Suppressor macrophage treated with lipopolysaccharide for 4 hours (primary cell): ENCODE measurements at regions not wholly inside any gene's neighbourhood (a gene's known extent, or its start where the extent isn't known, plus 50 kb on each side); places are given as distances from the start of the nearest gene placed in this dataset.

ENCODE experiments used
- DNase-seq: peaks from one replicate; pipeline ENCODE4 v3.0.0-alpha.2; 2020

DNA sequence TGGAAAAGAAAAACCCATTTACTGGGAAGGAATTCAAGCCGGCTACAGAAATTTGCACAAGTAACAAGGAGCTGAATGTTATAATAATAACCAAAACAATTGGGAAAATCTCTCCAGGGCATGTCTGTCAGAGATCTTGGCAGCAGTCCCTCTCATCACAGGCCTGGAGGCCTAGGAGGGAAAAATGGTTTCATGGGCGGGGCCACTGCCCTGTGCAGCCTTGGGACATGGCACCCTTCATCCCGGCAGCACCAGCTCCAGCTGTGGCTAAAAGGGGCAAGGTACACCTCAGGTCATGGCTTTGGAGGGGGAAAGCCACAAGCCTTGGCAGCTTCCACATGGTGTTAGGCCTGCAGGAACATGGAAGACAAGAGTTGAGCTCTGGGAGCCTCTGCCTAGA is 513.1 kb upstream of the CNKSR2 start:
- no peak for DNase-seq

DNA sequence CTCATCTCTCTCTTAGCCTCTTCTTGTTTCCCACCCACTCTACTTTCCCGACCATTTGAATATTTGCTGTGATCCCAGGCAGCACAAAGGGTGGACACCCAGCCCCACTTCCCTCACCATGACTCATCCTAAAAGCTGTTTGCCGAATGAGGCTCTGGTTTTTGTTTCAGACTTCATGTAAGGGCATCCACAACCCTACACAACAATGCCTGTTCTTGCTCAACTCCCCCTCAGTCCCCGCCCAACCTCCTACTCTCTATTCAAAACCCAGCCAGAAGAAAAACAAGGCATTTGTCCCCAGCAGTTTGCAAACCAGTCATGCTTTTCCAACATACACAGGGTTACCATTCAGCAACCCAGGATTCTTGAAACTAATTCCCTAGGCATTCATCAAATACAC is 516.5 kb upstream of the CNKSR2 start:
- no peak for DNase-seq

DNA sequence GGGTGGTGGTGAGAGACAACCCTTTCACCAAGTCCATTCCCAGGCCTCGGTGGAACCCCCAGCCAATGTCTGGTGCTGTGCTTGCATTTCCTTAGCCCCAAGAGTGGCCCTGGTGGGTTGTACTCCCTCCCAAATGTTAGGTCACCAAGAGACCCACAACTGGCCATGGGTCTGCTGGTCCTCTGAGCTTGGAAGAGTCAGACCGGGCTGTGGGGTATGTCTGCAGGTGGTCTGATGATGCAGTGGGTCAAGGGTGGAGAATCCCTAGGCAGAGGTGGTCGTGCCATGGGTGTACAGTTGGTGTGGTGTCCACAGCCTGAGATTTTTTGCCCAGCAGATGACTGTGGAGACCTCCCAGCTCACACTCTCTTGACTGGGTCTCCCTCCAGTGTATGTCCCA is 535.7 kb upstream of the CNKSR2 start:
- no peak for DNase-seq

DNA sequence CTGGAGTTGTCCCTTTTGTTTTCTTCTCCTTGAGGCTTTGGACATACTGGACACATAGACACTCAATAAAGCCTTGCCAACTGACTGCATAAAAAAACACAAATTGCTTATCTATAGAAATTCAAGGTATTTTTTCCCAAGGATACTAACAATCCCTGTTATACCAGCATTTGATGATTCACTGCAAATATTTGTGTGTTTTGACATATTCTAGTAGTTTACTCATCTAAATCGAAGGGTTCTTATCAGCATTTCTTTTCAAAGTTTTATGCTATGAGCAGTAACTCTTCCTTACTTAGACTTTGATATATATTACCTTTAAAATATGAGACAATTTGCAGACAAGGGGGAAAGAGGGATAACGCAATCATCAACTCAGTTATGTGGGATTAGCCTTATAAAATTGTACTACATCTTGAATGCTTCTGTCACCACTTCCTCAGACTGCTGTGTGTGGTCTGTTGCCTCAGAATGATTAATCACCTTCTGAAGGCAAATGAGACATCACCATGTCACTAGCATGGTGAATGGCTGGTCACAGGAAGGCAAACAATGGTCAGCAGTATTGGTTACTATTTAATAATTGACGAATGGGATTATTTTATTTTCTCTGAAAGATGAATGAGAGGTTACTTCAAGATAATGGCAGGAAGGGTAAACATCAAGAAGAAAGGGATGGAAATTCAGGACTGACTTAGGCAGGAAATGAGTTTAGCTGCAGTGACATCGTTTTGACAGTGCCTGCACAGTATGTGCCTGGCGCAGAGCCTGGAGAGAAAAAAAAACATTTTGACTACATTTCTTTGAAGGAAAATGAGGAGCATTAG is 544.3 kb upstream of the CNKSR2 start:
- DNase-seq: no peak

DNA sequence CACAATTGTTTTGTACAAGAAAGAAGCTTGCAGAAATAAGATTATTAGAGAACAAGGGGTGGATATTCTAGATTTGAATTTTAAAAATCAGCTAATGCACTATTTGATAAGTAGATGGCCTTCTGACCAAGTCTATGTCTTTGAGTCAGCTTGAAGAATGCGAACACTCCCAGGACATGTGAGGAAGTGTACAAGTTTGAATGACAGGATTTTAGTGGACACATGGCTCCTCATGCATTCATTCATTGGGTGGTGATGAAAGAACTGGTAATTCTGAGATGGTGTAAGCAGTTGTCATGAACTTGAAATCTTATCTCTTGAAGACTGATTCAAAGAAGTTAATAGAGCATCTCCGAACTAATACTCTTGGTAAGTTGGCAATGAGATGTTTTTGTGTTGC is 548.2 kb upstream of the CNKSR2 start:
- DNase-seq: no peak

DNA sequence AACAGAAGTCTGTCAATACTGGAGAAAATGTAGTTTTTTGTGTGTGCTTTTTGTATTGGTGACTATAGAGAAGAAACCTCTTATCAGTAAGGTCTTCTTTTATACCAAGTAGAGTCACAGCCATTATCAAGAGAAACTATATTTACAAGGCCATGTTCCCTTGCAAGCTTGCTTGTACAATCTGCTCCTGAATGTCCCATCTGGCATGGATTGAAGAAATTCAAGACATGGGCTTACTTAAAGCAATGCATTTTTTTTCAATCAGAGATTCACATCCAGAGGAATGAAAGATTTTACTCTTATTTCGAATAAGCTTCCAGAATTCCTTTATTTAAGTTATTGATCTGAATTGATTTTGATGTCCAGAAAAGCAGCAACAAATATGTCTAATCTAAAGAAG is 537.3 kb upstream of the RPS6KA3 start:
- DNase-seq: no peak

DNA sequence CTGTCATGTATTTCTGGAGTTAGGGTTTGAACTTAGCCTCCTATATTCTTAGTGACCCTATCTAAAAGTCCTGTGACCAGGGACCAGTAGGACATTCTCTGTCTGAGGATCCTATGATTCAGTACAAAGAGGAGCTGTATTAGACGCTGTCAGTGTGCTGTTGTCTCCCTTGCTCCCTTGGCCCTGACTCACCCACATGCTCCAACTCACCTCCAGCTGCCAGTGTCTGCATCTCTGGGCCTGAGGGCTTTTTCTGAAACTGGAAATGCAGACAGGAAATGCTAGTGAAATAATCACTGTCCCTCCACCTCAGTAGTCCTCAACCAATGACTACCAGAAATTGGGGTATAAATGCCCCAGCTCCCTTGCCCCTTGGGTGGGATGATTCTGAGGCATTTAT is 535.3 kb upstream of the RPS6KA3 start:
- DNase-seq: no peak

DNA sequence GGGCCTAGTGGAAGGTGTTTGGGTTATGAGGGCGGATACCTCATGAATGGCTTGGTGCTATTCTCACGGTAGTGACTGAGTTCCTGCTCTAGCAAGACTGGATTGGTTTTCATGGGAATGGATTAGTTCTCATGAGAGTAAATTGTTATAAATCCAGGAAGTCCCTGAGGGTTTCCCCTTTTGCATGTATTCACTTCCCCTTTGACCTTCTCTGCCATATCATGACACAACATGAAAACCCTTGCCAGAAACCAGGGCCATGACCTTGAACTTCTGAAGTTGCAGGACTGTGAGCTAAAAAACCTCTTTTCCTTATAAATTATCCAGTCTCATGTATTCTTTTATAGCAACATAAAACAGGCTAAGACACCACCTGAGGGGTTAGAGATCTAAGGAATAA is 529.7 kb upstream of the RPS6KA3 start:
- DNase-seq: peak; percentile 3

DNA sequence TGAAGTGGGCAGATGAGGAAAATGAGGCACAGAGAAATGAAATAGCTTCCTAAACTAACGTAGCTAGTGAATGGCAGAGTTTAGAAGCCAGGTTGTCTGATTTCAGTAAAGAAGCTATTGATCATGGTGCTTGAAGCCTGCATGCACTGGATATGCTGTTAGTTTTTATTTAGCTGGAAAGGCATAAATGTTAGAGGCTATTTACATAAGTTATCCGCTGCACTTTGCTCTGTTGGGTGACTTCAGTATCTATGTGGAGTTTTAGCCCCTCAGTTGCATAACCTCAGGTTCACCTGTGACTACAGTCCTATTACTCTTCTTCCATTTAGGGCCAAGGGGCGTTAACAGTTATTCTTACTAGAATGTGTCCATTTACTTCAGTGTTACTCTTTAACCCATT is 522.4 kb upstream of the RPS6KA3 start:
- no peak for DNase-seq

DNA sequence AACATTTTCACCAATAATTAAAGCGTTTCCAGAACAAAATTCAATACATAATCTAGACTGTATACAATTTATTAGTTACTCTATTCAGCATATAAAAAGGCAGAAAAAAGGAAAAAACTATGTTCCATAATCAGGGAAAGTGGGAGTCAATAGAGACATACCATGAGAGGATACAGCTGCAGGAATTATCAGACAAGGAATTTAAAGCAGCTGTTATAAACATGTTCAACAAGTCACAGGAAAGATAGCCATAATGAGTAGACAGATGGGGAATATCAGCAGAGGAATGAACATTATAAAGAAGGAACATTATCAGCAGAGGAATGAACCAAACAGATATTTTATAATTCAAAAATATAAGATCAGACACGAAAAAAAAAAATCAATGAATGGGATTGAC is 500.6 kb upstream of the RPS6KA3 start:
- DNase-seq: no peak

DNA sequence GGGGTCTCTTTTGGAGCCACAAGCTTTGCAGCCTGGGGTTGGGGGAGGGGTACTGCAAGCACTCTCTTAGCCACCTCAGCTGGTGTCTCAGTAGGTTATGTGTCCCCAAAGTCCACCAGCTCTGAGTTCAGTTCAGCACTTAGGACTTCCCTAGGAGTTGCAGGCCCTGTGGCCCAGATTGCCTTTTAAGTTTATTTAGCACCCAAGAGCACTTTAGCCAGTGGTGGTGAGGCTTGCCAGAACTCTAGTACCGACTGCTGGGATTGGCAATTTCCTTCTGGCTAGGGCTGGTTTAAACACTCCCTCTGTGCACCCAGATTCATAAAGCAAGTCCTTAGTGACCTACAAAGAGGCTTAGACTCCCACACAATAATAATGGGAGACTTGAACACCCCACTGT is 489.9 kb upstream of the RPS6KA3 start:
- no peak for DNase-seq

DNA sequence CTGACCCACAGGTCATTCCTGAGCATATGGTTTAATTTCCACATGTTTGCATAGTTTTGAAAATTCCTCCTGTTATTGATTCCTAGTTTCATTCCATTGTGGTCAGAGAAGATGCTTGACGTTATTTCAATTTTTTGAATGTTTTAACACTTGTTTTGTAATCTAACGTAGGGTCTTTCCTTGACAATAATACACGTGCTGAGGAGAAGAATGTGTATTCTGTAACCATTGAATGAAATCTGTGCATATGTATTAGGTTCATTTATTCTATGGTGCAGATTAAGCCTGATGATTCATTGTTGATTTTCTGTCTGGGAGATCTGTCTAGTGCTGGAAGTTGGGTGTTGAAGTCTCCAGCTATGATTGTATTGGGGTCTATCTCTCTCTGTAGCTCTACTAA is 486.4 kb upstream of the RPS6KA3 start:
- DNase-seq: no peak

DNA sequence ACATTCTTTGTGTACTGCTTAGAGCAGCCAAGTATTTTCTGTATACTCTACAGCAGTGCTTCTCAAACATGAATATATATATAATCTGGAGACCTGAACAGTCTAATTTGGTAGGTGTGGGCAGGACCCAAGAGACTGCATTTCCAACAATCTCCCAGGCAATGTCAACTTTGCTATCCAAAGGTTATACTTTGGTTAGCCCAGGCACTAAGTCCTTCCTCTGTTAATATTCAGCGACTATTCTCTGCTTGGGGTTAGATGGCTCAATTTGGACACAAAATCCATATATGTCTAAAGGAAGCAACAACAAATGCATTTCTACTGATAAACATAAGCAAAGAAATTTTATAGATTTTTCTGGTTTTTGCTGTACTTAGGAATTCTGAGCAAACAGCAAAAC is 480.0 kb upstream of the RPS6KA3 start:
- no peak for DNase-seq

DNA sequence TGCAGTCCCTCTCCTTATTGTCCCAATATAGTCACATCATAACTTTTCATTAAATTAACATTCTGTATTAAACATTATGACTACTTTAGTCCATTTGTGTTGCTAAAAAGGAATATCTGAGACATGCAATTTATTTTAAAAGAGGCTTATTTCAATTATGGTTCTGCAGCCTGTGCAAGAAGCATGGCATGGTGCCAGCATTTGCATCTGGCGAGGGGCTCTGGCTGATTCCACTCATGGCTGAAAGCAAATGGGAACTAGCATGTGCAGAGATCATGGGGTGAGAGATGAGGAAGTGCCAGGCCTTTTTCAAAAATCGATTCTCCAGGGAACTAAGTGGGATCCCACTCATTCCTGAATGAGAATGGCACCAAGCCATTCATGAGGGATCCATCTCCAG is 476.3 kb upstream of the RPS6KA3 start:
- no peak for DNase-seq

DNA sequence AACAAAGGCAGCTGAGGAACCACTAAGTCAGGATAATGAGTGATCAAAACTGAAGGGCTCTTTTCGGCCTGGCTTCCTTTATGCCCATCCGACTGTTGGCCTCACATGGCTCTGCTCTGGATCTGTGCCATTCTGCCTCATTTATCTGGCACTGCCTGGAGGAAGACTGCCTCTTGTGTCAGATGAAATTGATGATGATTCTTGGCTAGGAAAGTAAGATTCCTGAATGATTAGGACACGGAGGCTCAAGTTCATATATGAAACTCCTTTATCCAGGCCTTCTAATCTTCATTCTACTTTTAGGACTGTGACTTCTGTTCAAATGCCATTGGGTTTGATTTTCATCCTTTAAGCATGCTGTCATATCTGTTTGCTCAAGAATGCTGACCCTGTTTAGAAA is 475.4 kb upstream of the RPS6KA3 start:
- DNase-seq: no peak

DNA sequence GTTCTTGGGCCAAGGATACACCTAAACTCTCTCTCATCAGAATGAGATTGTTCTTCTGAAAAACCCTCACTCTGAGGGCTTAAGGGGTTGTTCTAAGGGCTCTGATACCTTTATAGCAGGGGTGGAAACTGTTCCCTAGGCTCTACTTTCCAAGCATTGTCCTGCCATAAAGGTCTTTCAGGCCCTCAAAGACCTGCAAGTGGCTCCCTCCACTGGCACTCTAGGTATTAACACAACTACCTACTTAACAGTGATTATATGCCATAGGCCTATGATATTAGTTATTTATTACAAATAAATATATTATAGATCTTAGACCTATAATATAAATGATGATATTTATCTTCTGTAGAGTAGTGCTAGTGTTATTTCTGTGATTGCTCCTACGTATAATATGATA is 473.7 kb upstream of the RPS6KA3 start:
- no peak for DNase-seq

DNA sequence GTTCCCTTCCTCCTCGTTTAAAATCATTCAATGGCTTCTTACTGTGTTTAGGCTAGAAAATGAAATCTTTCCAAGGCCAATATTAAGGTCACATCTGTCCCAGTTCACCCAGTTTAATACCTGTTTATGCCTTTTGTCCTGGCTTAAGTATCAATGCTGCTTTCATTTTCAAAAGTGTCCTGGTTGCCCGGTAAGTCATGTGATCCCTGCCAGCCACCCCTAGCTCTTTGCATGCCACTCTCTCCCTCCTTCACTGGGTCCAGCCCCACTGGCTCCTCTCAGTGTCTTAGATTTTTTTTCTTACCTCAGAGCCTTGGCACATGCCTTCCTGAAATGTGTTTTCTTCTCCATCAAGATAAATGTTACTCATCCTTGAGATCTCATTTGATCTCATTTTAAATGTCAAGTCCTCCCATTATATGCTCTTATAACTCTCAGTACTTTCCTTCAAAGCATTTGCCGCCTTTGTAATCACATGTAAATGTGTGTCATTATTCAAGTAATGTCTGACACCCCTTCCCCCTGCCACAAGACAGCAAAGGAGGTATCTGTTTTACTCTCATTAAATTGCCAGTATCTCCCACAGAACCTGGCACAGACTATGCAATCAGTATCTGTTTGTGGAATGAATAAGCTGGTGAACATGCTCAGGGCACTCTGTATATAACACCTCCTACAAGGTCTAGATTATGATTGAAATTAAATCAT is 472.5 kb upstream of the RPS6KA3 start:
- no peak for DNase-seq

DNA sequence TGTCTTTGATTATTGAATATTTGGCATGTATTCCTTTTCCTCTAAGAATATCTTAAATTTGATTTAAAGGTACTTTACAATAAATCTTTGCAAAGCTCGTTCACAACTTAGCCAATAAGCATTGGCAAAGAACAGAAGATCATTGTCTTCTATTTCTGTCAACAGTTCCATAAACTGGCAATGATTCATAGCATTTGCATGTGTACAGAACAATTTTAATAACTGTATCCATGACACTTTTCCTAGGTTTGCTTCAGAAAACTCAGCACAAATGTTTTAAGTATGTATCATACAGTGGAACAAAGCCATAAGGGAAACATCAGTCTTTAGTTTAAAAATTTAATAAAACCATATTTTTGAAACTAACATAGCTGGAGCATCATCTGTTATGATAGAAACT is 462.7 kb upstream of the RPS6KA3 start:
- no peak for DNase-seq

DNA sequence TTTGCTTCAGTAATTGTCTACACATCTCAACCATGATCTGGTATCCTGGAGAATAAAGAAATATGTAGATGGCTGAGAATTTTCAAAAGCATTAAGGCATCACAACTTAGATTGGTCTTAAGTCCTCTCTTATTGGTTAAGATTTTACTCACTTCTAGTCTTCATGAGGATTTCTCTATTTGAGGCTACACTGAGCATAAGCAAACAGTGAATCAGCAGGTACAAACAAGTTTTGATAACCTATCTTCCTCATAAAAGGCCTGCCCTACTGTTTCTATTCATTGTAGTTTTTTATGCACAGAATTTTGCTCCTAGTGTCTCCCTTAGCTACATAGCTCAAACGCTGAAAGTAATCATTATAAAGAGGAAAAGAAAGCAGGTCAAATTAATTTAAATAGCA is 460.7 kb upstream of the RPS6KA3 start:
- no peak for DNase-seq

DNA sequence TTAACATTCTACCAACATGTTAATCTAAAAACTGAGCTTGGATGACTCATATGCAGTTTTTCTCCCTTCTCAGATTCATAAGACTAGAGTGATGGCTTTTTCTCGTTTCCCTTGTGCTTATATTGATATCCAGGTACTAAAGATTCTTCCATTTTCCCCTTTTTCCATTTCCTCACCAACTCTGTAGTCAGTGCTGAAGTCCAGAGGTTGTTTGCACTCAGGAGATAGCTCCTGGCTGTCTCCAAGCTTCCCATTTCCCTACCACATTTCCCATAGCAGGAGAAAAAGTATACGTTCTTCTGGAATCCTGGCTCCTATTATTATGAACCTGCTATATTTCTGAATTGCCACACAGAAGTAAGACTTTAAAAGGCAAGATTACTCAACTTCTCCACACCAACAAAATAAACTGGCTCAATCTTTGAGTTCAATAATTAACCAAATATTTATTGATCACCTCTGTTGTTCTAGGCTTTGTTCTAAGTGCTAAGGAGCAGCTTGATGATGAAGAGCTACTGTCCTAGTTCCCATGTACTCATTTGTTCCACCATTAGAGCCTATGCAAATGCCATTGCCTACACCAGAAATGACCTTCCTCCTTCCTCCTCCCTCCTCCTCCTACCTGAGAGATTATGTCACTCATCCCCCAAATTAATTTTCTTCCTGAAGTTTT is 454.4 kb upstream of the RPS6KA3 start:
- DNase-seq: no peak

DNA sequence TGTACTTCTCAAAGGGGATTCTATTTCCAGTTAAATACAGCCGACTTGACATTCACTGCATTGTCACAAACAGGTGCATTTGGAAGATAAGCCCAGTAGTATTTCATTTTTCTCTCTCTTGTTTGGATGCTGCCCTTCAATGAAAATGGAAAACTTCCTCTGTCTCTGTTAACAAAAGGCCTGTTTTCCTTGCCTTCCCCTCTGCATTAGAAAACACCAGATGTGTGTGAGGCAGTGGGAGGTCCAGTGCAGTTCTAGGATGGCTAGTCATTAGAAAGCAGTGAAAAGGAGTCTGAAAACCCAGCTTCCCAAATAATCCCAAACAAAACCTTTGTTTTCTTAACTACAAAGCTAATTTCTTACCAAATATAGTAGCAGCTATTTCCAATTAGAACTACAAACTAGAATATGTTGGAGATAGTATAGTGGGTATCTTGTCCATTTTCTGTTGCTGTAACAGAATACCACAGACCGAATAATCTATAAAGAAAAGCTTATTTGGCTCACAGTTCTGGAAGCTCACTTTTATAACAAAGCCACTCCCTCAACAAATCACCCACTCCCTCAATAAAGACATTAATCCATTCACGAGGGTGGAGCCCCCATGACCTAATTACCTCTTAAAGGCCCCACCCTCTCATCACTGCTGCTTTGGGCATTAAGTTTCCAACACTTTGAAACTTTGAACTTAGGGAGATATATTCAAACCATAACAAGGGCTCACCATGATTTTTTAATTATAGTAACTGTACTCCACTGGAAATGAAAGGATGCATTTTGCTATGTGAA is 452.1 kb upstream of the RPS6KA3 start:
- DNase-seq: no peak

DNA sequence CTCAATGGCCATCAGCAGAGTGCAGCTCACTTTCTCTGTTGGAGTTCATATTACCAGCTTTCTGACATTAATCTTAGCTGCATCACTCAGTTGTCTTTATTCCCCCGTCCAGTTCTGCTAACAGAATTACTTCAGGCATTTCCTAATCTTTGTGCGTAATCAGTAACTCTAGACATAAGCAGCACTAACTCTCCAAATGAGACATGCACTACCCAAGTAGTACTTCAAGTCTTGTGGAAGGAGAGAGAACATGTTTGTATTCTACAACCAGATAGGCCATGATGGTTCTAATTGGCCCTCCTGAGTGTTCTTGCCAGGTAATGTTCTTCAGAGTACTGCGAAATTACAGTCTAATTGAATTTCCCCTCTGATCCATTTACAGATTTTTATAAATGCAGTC is 448.5 kb upstream of the RPS6KA3 start:
- no peak for DNase-seq

DNA sequence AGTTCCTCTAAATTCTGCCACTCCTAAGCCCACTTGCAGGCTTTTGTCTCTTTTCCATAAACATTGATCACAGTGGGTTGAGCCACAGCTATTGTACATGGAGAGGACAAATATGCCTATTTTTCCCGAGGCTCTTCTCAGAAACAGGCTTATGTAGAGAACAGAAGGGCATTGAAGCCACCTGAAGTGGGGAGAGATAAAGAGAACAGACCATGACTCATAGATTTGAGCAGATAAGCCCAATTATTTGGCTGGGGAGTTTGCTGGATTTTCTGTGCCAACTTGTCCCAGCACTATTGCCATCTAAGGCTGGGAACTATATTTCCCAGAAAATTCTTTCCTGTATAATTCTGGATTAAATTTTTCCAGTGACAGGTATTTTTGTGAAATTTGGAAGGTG is 446.1 kb upstream of the RPS6KA3 start:
- no peak for DNase-seq
